GM06990 (cell line): ENCODE measurements at regions not wholly inside any gene's neighbourhood (a gene's known extent, or its start where the extent isn't known, plus 50 kb on each side); places are given as distances from the start of the nearest gene placed in this dataset.

Experiments
- DNase-seq: peaks from one replicate; pipeline ENCODE4 v3.0.0-alpha.2; 2011; ENCODE audit not compliant: insufficient read length; ENCODE audit errors: extremely low read depth
- H3K27me3 ChIP-seq: replicated peaks from 2 replicates; pipeline ENCODE4 v1.6.0; 2011; ENCODE audit warnings: low read length; ENCODE audit not compliant: control insufficient read depth, insufficient read depth
- H3K36me3 ChIP-seq: 2 replicates; pipeline ENCODE4 v1.5.1; 2011; ENCODE audit warnings: low read length; ENCODE audit not compliant: control insufficient read depth, insufficient read depth
- H3K4me3 ChIP-seq: replicated peaks from 2 replicates; pipeline ENCODE4 v1.5.1; 2011; ENCODE audit warnings: low read depth, mild to moderate bottlenecking, control low read depth, low read length
- CTCF ChIP-seq: IDR thresholded peaks from 2 replicates; pipeline ENCODE4 v1.5.1; 2011; ENCODE audit warnings: low read length, control low read depth, mild to moderate bottlenecking, inconsistent platforms; ENCODE audit not compliant: insufficient read depth, poor library complexity, severe bottlenecking

- H3K27me3 ChIP-seq: no peaks in the 10 kb centered on the region; the same call in 1 of the 2 replicates
- no peak for TF ChIP-seq CTCF
- no peak for DNase-seq
- H3K4me3 ChIP-seq: no peak overlapping the region
- H3K36me3 ChIP-seq: no peaks in the 10 kb centered on the region
Observed at GRCh38 chr3:4926892-4927291, 52.3 kb upstream of the BHLHE40 start.

GRCh38 chr3:4928277-4928789 is 50.9 kb upstream of the BHLHE40 start:
- H3K27me3 ChIP-seq: no peaks in the 10 kb centered on the region; the same call in 1 of the 2 replicates
- DNase-seq: no peak
- no peaks in the 10 kb centered on the region for H3K36me3 ChIP-seq
- H3K4me3 ChIP-seq: no peak overlapping the region
- no peak for TF ChIP-seq CTCF
